ENCODE measurements at regions not wholly inside any gene's neighbourhood (a gene's known extent, or its start where the extent isn't known, plus 50 kb on each side); places are given as distances from the start of the nearest gene placed in this dataset.
"Not testable (repeated sequence)": the region's sequence is repeated elsewhere in the genome, so short reads cannot be mapped to it uniquely, and the experiment has no call there.

DNA sequence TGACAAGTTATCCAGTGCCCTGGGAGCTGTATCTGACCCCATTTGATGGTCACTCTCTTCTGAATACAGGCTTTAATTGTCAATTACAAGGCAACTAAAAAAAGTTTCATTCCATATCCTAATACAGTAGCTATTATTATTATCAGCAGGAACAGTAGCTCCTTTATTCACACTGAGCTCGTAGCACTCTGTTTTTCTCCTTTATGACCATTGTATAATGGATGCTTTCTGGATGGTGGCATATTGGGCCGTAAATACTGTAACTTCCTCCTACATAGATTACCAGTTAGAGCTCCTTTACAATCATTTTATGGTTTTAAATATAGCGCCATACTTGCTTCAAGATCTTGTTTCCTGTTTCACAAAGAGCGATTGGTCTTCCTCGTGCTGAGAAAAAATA, 1040.3 kb downstream of the TSN start:
- DNase-seq (ENCODE audit: low spot score) (no peak), ATAC-seq (ENCODE audit: low FRiP score) (no peak)
- TF ChIP-seq, protein P1, sequence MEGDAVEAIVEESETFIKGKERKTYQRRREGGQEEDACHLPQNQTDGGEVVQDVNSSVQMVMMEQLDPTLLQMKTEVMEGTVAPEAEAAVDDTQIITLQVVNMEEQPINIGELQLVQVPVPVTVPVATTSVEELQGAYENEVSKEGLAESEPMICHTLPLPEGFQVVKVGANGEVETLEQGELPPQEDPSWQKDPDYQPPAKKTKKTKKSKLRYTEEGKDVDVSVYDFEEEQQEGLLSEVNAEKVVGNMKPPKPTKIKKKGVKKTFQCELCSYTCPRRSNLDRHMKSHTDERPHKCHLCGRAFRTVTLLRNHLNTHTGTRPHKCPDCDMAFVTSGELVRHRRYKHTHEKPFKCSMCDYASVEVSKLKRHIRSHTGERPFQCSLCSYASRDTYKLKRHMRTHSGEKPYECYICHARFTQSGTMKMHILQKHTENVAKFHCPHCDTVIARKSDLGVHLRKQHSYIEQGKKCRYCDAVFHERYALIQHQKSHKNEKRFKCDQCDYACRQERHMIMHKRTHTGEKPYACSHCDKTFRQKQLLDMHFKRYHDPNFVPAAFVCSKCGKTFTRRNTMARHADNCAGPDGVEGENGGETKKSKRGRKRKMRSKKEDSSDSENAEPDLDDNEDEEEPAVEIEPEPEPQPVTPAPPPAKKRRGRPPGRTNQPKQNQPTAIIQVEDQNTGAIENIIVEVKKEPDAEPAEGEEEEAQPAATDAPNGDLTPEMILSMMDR (IDR thresholded peaks at IDR 0.05), result no peak

DNA sequence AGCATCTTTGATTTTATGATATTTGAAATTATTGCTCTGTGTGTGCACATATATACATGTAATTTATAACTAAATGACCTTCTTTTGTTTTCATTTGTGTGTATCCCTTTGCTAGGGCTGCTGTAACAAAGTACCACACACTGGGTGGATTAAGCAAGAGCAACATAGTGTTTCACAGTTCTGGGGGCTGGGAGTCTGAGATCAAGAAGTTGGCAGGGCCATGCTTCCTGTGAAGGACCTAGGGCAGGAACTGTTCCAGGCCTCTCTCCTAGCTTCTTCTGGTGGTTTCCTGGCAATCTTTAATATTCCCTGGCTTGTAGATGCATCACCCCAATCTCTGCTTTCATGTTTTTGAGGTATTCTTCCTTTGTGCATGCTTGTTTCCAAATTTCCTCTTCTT, 1043.9 kb downstream of the TSN start:
- DNase-seq (ENCODE audit: low spot score) (no peak), ATAC-seq (ENCODE audit: low FRiP score) (no peak)
- TF ChIP-seq, protein P1 (IDR thresholded peaks at IDR 0.05), result no peak

DNA sequence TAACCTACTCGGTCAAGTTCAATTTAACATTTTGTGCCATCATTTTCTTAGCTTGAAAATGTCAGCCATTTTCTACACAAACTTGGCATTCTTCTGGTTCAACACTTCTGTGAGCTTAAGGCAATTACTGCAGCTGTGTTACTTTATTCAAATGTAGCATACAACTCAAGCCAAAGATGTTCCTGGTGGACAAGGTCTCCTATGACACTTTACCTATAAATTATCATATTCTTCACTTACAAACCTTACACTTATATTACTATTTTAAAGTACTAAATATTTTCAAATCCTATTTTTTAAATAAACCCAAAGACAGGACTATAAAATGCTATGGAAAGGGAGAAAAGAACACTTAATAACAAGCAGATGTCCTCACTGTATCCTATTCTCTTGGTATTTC, 1045.3 kb downstream of the TSN start:
- TF ChIP-seq, protein P1 (IDR thresholded peaks at IDR 0.05), result no peak
- no peak for ATAC-seq (ENCODE audit: low FRiP score)
- no peak for DNase-seq (ENCODE audit: low spot score)

DNA sequence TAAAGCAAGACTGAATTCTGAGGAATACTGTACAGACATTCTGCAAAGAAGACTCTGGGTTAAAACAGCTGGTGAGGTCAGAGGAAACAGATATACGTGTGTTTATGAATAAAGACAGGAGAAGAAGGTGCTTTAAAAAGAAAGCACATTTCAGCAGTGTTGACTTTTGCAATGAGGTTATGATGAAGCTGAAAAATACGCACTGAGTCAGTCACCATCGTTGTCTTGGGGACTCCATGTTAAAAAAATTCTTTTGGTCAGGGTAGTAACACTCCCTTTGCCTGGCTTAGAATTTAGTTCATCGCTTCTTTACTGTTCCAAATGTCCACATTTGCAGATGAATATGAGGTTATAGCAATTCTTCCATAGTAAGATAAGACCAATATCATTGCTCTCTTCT, 1049.0 kb downstream of the TSN start:
- no peak for ATAC-seq (ENCODE audit: low FRiP score)
- TF ChIP-seq, protein P1 (IDR thresholded peaks at IDR 0.05), result no peak
- no peak for DNase-seq (ENCODE audit: low spot score)

DNA sequence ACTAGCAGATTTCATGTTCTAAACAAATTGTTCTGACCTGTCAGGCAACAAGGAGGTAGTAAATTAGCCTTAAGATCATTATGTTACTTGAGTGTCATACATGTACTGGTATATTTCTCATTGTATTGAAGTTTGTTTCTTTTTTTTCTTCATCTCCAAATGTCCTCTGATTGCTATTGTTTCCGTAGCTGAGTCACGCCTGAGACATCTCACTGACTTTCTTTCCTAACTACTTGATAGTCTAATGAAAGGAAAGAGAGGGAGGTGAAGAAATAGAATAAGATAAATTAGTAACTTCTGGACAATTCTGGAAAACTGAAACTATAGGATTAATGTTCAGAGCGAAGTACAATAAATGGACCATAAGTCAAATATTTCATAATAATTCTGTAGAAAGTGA, 1049.9 kb downstream of the TSN start:
- TF ChIP-seq, protein P1 (IDR thresholded peaks at IDR 0.05), result no peak
- DNase-seq (ENCODE audit: low spot score) (no peak), ATAC-seq (ENCODE audit: low FRiP score) (no peak)

DNA sequence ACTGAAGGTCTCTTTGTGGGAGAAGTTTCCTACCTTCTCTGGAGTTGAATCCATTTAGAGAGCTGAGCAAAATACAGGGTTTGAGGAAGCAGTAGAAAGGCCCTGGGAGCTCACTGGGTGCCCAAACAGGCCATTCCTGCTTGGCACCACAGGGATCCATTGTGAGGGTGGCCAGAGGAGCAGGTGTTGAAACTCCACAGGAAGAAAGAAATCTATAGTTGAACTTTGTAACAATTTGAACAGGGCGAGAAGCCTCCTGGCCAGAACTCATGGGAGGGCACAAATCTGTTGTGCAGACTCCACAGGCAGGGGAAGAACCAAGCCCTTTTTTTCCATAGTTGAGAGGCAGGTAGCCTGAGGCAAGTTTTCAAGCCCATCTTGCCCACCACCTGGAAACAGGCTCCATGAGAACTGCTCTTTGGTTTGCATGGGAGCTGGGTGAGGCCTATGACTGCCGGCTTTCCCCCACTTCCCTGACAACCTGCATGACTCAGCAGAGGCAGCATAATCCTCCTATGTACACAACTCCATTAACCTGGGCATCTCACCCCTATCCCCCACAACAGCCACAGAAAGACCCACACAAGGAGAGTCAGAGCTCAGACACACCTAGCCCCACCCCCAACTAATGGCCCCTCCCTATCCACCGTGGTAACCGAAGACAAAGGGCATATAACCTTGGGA, 1053.0 kb downstream of the TSN start:
- ATAC-seq (ENCODE audit: low FRiP score) (no peak), DNase-seq (ENCODE audit: low spot score) (no peak)
- TF ChIP-seq, protein P1 (IDR thresholded peaks at IDR 0.05), result no peak

DNA sequence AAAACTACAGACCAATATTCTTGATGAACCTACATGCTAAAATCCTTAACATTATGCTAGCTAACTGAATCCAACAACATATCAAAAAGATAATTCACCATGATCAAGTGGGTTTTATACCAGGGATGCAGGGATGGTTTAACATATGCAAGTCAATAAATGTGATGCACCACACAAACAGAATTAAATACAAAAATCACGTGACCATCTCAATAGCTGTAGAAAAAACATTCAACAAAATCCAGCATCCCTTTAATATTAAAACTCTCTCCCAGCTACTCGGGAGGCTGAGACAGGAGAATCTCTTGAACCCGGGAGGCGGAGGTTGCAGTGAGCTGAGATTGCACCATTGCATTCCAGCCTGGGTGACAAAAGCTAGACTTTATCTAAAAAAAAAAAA, 1056.8 kb downstream of the TSN start:
- not testable (repeated sequence) for DNase-seq (ENCODE audit: low spot score); ATAC-seq (ENCODE audit: low FRiP score)

Data from omental fat pad (tissue), 3 donors.